ENCODE measurements at regions not wholly inside any gene's neighbourhood (a gene's known extent, or its start where the extent isn't known, plus 50 kb on each side); places are given as distances from the start of the nearest gene placed in this dataset.

DNA sequence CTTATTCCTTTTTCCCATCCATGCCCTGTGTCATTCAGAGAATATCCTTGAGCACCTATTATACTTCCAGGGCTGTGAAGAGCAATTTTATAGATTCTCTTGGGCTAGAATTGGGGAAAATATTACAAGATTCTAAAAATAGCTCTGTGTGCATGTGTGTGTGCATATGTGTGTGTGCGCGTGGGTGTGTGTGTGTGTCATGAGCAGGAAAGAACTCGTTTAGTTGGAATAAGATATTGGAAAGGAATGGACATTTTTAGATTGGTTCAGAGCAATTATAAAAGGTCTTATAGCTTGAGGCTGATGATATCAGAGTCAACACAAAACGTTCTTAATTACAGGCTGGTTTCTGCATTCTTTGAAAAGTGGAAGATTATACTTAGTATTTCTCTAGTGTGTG, 212.1 kb upstream of the COPS8 start (continued):
- no peak for TF ChIP-seq TP53 (CRISPR knock-in tag; IDR thresholded peaks at IDR 0.05)
- TF ChIP-seq, protein P1, sequence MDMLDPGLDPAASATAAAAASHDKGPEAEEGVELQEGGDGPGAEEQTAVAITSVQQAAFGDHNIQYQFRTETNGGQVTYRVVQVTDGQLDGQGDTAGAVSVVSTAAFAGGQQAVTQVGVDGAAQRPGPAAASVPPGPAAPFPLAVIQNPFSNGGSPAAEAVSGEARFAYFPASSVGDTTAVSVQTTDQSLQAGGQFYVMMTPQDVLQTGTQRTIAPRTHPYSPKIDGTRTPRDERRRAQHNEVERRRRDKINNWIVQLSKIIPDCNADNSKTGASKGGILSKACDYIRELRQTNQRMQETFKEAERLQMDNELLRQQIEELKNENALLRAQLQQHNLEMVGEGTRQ (CRISPR knock-in tag; IDR thresholded peaks at IDR 0.05), result no peak
- TF ChIP-seq JUN (CRISPR knock-in tag; IDR thresholded peaks at IDR 0.05), result no peak
- no peak for TF ChIP-seq MXD4 (CRISPR knock-in tag; IDR thresholded peaks at IDR 0.05; ENCODE audit: borderline replicate concordance)
- TF ChIP-seq, protein P2, sequence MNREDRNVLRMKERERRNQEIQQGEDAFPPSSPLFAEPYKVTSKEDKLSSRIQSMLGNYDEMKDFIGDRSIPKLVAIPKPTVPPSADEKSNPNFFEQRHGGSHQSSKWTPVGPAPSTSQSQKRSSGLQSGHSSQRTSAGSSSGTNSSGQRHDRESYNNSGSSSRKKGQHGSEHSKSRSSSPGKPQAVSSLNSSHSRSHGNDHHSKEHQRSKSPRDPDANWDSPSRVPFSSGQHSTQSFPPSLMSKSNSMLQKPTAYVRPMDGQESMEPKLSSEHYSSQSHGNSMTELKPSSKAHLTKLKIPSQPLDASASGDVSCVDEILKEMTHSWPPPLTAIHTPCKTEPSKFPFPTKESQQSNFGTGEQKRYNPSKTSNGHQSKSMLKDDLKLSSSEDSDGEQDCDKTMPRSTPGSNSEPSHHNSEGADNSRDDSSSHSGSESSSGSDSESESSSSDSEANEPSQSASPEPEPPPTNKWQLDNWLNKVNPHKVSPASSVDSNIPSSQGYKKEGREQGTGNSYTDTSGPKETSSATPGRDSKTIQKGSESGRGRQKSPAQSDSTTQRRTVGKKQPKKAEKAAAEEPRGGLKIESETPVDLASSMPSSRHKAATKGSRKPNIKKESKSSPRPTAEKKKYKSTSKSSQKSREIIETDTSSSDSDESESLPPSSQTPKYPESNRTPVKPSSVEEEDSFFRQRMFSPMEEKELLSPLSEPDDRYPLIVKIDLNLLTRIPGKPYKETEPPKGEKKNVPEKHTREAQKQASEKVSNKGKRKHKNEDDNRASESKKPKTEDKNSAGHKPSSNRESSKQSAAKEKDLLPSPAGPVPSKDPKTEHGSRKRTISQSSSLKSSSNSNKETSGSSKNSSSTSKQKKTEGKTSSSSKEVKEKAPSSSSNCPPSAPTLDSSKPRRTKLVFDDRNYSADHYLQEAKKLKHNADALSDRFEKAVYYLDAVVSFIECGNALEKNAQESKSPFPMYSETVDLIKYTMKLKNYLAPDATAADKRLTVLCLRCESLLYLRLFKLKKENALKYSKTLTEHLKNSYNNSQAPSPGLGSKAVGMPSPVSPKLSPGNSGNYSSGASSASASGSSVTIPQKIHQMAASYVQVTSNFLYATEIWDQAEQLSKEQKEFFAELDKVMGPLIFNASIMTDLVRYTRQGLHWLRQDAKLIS (CRISPR knock-in tag; IDR thresholded peaks at IDR 0.05; ENCODE audit: borderline replicate concordance), result no peak
- TF ChIP-seq, protein P3, sequence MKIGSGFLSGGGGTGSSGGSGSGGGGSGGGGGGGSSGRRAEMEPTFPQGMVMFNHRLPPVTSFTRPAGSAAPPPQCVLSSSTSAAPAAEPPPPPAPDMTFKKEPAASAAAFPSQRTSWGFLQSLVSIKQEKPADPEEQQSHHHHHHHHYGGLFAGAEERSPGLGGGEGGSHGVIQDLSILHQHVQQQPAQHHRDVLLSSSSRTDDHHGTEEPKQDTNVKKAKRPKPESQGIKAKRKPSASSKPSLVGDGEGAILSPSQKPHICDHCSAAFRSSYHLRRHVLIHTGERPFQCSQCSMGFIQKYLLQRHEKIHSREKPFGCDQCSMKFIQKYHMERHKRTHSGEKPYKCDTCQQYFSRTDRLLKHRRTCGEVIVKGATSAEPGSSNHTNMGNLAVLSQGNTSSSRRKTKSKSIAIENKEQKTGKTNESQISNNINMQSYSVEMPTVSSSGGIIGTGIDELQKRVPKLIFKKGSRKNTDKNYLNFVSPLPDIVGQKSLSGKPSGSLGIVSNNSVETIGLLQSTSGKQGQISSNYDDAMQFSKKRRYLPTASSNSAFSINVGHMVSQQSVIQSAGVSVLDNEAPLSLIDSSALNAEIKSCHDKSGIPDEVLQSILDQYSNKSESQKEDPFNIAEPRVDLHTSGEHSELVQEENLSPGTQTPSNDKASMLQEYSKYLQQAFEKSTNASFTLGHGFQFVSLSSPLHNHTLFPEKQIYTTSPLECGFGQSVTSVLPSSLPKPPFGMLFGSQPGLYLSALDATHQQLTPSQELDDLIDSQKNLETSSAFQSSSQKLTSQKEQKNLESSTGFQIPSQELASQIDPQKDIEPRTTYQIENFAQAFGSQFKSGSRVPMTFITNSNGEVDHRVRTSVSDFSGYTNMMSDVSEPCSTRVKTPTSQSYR (CRISPR knock-in tag; IDR thresholded peaks at IDR 0.05), result no peak
- TF ChIP-seq ZNF671 (CRISPR knock-in tag; IDR thresholded peaks at IDR 0.05), result no peak
- TF ChIP-seq, protein P4, sequence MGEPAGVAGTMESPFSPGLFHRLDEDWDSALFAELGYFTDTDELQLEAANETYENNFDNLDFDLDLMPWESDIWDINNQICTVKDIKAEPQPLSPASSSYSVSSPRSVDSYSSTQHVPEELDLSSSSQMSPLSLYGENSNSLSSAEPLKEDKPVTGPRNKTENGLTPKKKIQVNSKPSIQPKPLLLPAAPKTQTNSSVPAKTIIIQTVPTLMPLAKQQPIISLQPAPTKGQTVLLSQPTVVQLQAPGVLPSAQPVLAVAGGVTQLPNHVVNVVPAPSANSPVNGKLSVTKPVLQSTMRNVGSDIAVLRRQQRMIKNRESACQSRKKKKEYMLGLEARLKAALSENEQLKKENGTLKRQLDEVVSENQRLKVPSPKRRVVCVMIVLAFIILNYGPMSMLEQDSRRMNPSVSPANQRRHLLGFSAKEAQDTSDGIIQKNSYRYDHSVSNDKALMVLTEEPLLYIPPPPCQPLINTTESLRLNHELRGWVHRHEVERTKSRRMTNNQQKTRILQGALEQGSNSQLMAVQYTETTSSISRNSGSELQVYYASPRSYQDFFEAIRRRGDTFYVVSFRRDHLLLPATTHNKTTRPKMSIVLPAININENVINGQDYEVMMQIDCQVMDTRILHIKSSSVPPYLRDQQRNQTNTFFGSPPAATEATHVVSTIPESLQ (CRISPR knock-in tag; IDR thresholded peaks at IDR 0.05), result no peak
- TF ChIP-seq PRRX2 (CRISPR knock-in tag; IDR thresholded peaks at IDR 0.05), result no peak
- TF ChIP-seq ATF1 (CRISPR knock-in tag; IDR thresholded peaks at IDR 0.05), result no peak

DNA sequence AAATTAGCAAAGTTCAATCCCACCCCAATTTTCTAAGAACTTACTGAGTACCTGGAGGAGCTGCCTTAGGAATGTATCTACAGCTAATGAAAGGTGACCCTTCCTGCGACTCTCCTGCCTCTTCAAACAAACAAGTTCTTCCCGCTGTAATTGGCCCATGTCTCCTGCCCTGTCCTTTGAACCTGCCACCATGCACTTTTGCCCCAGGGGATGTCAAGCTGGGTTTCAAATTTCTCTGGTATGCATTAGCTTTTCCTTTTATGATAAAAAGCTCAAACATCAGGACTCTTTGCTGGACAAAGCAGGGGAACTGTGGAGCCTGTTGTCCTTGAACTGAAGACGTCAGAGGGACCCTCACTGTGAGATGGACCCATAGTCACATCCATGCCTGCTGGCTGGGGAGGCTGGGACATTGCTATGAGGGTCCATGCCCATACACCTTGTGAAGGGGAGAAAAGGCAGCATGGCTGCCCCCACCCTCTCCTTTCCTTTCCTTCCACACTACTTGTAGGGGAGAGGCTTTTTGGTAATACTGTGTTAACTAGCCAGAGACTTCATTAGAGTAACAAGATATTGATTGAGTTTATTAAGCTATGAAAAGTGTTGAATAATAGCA, 210.7 kb upstream of the COPS8 start:
- ChIA-PET CTCF (no interaction called here), POLR2A (no interaction called here)
- no peaks in the 10 kb centered on the region for H3K36me3 Mint-ChIP-seq
- H3K4me1 Mint-ChIP-seq, result peaks cover 12% of the 10 kb centered on the region
- ATAC-seq, result no peak
- H3K9me3 Mint-ChIP-seq, result no peaks in the 10 kb centered on the region
- H3K27me3 Mint-ChIP-seq (ENCODE audit: low read depth), result peaks cover 11% of the 10 kb centered on the region
- no peak overlapping the region for H3K4me3 Mint-ChIP-seq
- H3K27ac Mint-ChIP-seq, result no peak overlapping the region
- no peak for DNase-seq (ENCODE audit: low spot score)
- TF ChIP-seq ZNF138 (CRISPR knock-in tag; conservative IDR thresholded peaks at IDR 0.05) (no peak), EMX1 (CRISPR knock-in tag; IDR thresholded peaks at IDR 0.05) (no peak), JAZF1 (CRISPR knock-in tag; IDR thresholded peaks at IDR 0.05) (no peak), FOXJ3 (CRISPR knock-in tag; IDR thresholded peaks at IDR 0.05; ENCODE audit: borderline replicate concordance) (no peak), ZNF423 (CRISPR knock-in tag; IDR thresholded peaks at IDR 0.05) (no peak), RORB (CRISPR knock-in tag; IDR thresholded peaks at IDR 0.05) (no peak)
- TF ChIP-seq, protein P5, sequence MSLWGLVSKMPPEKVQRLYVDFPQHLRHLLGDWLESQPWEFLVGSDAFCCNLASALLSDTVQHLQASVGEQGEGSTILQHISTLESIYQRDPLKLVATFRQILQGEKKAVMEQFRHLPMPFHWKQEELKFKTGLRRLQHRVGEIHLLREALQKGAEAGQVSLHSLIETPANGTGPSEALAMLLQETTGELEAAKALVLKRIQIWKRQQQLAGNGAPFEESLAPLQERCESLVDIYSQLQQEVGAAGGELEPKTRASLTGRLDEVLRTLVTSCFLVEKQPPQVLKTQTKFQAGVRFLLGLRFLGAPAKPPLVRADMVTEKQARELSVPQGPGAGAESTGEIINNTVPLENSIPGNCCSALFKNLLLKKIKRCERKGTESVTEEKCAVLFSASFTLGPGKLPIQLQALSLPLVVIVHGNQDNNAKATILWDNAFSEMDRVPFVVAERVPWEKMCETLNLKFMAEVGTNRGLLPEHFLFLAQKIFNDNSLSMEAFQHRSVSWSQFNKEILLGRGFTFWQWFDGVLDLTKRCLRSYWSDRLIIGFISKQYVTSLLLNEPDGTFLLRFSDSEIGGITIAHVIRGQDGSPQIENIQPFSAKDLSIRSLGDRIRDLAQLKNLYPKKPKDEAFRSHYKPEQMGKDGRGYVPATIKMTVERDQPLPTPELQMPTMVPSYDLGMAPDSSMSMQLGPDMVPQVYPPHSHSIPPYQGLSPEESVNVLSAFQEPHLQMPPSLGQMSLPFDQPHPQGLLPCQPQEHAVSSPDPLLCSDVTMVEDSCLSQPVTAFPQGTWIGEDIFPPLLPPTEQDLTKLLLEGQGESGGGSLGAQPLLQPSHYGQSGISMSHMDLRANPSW (CRISPR knock-in tag; conservative IDR thresholded peaks at IDR 0.05; ENCODE audit: low read depth), result no peak
- TF ChIP-seq, protein P4 (CRISPR knock-in tag; IDR thresholded peaks at IDR 0.05), result no peak
- TF ChIP-seq, protein P6, sequence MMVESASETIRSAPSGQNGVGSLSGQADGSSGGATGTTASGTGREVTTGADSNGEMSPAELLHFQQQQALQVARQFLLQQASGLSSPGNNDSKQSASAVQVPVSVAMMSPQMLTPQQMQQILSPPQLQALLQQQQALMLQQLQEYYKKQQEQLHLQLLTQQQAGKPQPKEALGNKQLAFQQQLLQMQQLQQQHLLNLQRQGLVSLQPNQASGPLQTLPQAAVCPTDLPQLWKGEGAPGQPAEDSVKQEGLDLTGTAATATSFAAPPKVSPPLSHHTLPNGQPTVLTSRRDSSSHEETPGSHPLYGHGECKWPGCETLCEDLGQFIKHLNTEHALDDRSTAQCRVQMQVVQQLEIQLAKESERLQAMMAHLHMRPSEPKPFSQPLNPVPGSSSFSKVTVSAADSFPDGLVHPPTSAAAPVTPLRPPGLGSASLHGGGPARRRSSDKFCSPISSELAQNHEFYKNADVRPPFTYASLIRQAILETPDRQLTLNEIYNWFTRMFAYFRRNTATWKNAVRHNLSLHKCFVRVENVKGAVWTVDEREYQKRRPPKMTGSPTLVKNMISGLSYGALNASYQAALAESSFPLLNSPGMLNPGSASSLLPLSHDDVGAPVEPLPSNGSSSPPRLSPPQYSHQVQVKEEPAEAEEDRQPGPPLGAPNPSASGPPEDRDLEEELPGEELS (CRISPR knock-in tag; IDR thresholded peaks at IDR 0.05), result no peak
